HCT116 (cell line): ENCODE measurements at regions not wholly inside any gene's neighbourhood (a gene's known extent, or its start where the extent isn't known, plus 50 kb on each side); places are given as distances from the start of the nearest gene placed in this dataset.

Source experiments
- ATAC-seq: fragments of 200-7000 bp; cut with Tn5 transposase; 2 replicates; pipeline ENCODE4 v1.9.1; 2020; ENCODE audit warnings: mild to moderate bottlenecking, moderate library complexity
- BruUV-seq: library from RNA; stranded (reverse); fragments of 400-500 nt; replicated peaks from 2 replicates; lab custom pipeline; 2021; lab: Mats Ljungman, UMichigan
- CTCF ChIA-PET: fragments of 300-600 bp; sonication (Branson Sonifier 250); formaldehyde crosslinking; loops from one replicate; lab custom pipeline; 2021; ENCODE audit warnings: antibody characterized with exemption; lab: Charles Lee
- POLR2A ChIA-PET: fragments of 300-600, 350-600 bp; sonication (Branson Sonifier 250); formaldehyde crosslinking; loops from one replicate; lab custom pipeline; 2021; ENCODE audit warnings: antibody characterized with exemption; lab: Charles Lee
- RAD21 ChIA-PET, 2 experiments: fragments of 300-600 bp; sonication (Branson Sonifier 250); formaldehyde crosslinking; loops; one replicate each; lab custom pipeline; 2023; ENCODE audit warnings: low total read pairs in 2 of 2; ENCODE audit not compliant: uncharacterized antibody in 2 of 2, unreplicated experiment in 2 of 2, low non-redundant PET in 1 of 2; lab: Charles Lee
- DNase-seq: peaks from one replicate; pipeline ENCODE4 v3.0.0-alpha.2; 2010; ENCODE audit warnings: low read depth, low spot score
- H2AFZ ChIP-seq: fragments of 200-600 bp; shearing (Covaris generic), sonication (generic); 2 replicates; pipeline ENCODE4 v1.6.1; 2017; ENCODE audit warnings: low read depth, mixed run types, mixed read lengths, antibody characterized with exemption, low read length; ENCODE audit not compliant: poor library complexity, severe bottlenecking
- H3K27ac ChIP-seq: 2 replicates; pipeline ENCODE4 v1.5.1; 2012; ENCODE audit warnings: low read depth, low read length
- H3K27me3 ChIP-seq: fragments of 200-600 bp; sonication (generic); 2 replicates; pipeline ENCODE4 v1.6.1; 2016; ENCODE audit warnings: mixed run types, low read length, mixed read lengths; ENCODE audit not compliant: insufficient read depth
- H3K36me3 ChIP-seq, 2 experiments: fragments of 200-500 bp in 1 of 2; fragments of 200-600 bp in 1 of 2; sonication (Bioruptor generic) in 1 of 2; sonication (generic) in 1 of 2; 2 replicates each; pipeline versions ENCODE4 v1.5.1 to v1.6.1; 2014 to 2016; ENCODE audit warnings: low read length in 2 of 2, inconsistent platforms in 1 of 2, mixed read lengths in 1 of 2, mixed run types in 1 of 2; ENCODE audit not compliant: insufficient read depth in 2 of 2, control insufficient read depth in 1 of 2
- H3K4me1 ChIP-seq, 2 experiments: fragments of 200-600 bp in 1 of 2; sonication (generic) in 1 of 2; 2 replicates each; pipeline versions ENCODE4 v1.5.1 to v1.6.1; 2012 to 2017; ENCODE audit warnings: low read length in 2 of 2, inconsistent platforms in 1 of 2, mild to moderate bottlenecking in 1 of 2, mixed read lengths in 1 of 2, mixed run types in 1 of 2, moderate library complexity in 1 of 2; ENCODE audit not compliant: insufficient read depth in 2 of 2, control insufficient read depth in 1 of 2
- H3K4me2 ChIP-seq: fragments of 200-600 bp; sonication (generic); 2 replicates; pipeline ENCODE4 v1.6.1; 2017; ENCODE audit warnings: mixed run types, low read length, mixed read lengths
- H3K4me3 ChIP-seq, 2 experiments: fragments of 200-600 bp in 1 of 2; sonication (generic) in 1 of 2; replicated peaks in 1 of 2; 2 replicates each; pipeline ENCODE4 v1.5.1; 2011 to 2016; ENCODE audit warnings: low read length in 2 of 2, control low read depth in 1 of 2, low read depth in 1 of 2, mild to moderate bottlenecking in 1 of 2, mixed read lengths in 1 of 2, mixed run types in 1 of 2
- H3K79me2 ChIP-seq: fragments of 200-600 bp; sonication (generic); 2 replicates; pipeline ENCODE4 v1.6.1; 2017; ENCODE audit warnings: mild to moderate bottlenecking, mixed run types, low read length, moderate library complexity, mixed read lengths; ENCODE audit not compliant: insufficient read depth
- H3K9ac ChIP-seq: fragments of 200-600 bp; sonication (generic); 2 replicates; pipeline ENCODE4 v1.6.1; 2016; ENCODE audit warnings: low read length, mixed read lengths
- H3K9me2 ChIP-seq: fragments of 200-600 bp; sonication (generic), shearing (Covaris generic); 2 replicates; pipeline ENCODE4 v1.6.1; 2017; ENCODE audit warnings: mixed run types, mild to moderate bottlenecking, moderate library complexity; ENCODE audit not compliant: insufficient read depth
- H3K9me3 ChIP-seq, 2 experiments: fragments of 200-500 bp in 1 of 2; fragments of 200-600 bp in 1 of 2; sonication (Bioruptor generic) in 1 of 2; sonication (generic) in 1 of 2; 2 replicates each; pipeline ENCODE4 v1.6.1; 2014 to 2017; ENCODE audit warnings: low read length in 2 of 2, mixed read lengths in 2 of 2, inconsistent platforms in 1 of 2, low read depth in 1 of 2, mild to moderate bottlenecking in 1 of 2, mixed run types in 1 of 2, moderate library complexity in 1 of 2; ENCODE audit not compliant: control insufficient read depth in 1 of 2, insufficient read depth in 1 of 2
- H4K20me1 ChIP-seq: fragments of 200-600 bp; sonication (generic), shearing (Covaris generic); 2 replicates; pipeline ENCODE4 v1.6.1; 2017; ENCODE audit warnings: mixed run types, mild to moderate bottlenecking, moderate library complexity; ENCODE audit not compliant: insufficient read depth
- CBX3 ChIP-seq: IDR thresholded peaks from 2 replicates; pipeline ENCODE4 v1.6.1; 2012; ENCODE audit warnings: low read depth
- CEBPB ChIP-seq: IDR thresholded peaks from 2 replicates; pipeline ENCODE4 v1.6.1; 2012; ENCODE audit warnings: low read depth
- CTCF ChIP-seq, 3 experiments: fragments of 200-600 bp in 1 of 3; sonication (generic) in 1 of 3; IDR thresholded peaks in 2 of 3; conservative IDR thresholded peaks in 1 of 3; 2 replicates each; pipeline ENCODE4 v1.5.1; 2012 to 2017; ENCODE audit warnings: low read depth in 2 of 3, low read length in 2 of 3, antibody characterized with exemption in 1 of 3, borderline replicate concordance in 1 of 3, control low read depth in 1 of 3, mild to moderate bottlenecking in 1 of 3, mixed read lengths in 1 of 3, mixed run types in 1 of 3, moderate library complexity in 1 of 3; ENCODE audit not compliant: insufficient read depth in 1 of 3
- EZH2 ChIP-seq: fragments of 200-600 bp; sonication (generic); IDR thresholded peaks from 2 replicates; pipeline ENCODE4 v1.6.1; 2017; ENCODE audit warnings: antibody characterized with exemption, mixed run types
- EZH2phosphoT487 ChIP-seq: fragments of 200-600 bp; IDR thresholded peaks from 2 replicates; pipeline ENCODE4 v1.6.1; 2018; ENCODE audit warnings: antibody characterized with exemption, borderline replicate concordance
- FOSL1 ChIP-seq: IDR thresholded peaks from 2 replicates; pipeline ENCODE4 v1.6.1; 2012; ENCODE audit warnings: low read depth
- POLR2A ChIP-seq: IDR thresholded peaks from 2 replicates; pipeline ENCODE4 v1.7.0; 2011; ENCODE audit warnings: borderline replicate concordance; ENCODE audit not compliant: insufficient read depth, insufficient read length; ENCODE audit errors: extremely low read depth
- RAD21 ChIP-seq: IDR thresholded peaks from 2 replicates; pipeline ENCODE4 v1.6.1; 2012; ENCODE audit warnings: low read depth, mild to moderate bottlenecking
- REST ChIP-seq: IDR thresholded peaks from 2 replicates; pipeline ENCODE4 v1.6.1; 2012; ENCODE audit warnings: low read depth
- SP1 ChIP-seq: IDR thresholded peaks from 2 replicates; pipeline ENCODE4 v1.6.1; 2012; ENCODE audit warnings: low read depth
- SRF ChIP-seq: IDR thresholded peaks from 2 replicates; pipeline ENCODE4 v1.6.1; 2012; ENCODE audit warnings: low read depth
- TCF7L2 ChIP-seq: IDR thresholded peaks from 2 replicates; pipeline ENCODE4 v1.7.0; 2011; ENCODE audit warnings: borderline replicate concordance, inconsistent platforms; ENCODE audit not compliant: insufficient read depth, insufficient read length; ENCODE audit errors: extremely low read depth
- YY1 ChIP-seq: IDR thresholded peaks from 2 replicates; pipeline ENCODE4 v1.6.1; 2011; ENCODE audit warnings: low read length, low read depth, moderate library complexity, mild to moderate bottlenecking; ENCODE audit not compliant: insufficient replicate concordance; ENCODE audit errors: extremely low read depth
- ZBTB33 ChIP-seq: IDR thresholded peaks from 2 replicates; pipeline ENCODE4 v1.6.1; 2011; ENCODE audit warnings: mild to moderate bottlenecking, low read length, moderate library complexity; ENCODE audit not compliant: insufficient replicate concordance; ENCODE audit errors: extremely low read depth
- intact Hi-C: fragments of 100-400 bp; cut with micrococcal nuclease; formaldehyde crosslinking; loops from 2 replicates; pipeline ENCODE4 v1.10.0; 2022

- Histone ChIP-seq H2AFZ (no peak overlapping the region), H3K9ac (no peak overlapping the region), H3K36me3 (no peaks in the 10 kb centered on the region), H3K4me3 (no peak overlapping the region), H3K4me2 (no peak overlapping the region), H3K79me2 (no peaks in the 10 kb centered on the region), H4K20me1 (no peaks in the 10 kb centered on the region), H3K27me3 (peaks cover 43% of the 10 kb centered on the region), H3K27ac (no peak overlapping the region), H3K9me2 (no peaks in the 10 kb centered on the region), H3K9me3 (no peaks in the 10 kb centered on the region), H3K4me1 (no peaks in the 10 kb centered on the region)
- DNase-seq (no peak), ATAC-seq (no peak)
- TF ChIP-seq POLR2A: no peak
- no peak for TF ChIP-seq EZH2
- TF ChIP-seq SRF: no peak
- TF ChIP-seq SP1: no peak
- no peak for TF ChIP-seq CBX3
- TF ChIP-seq RAD21: no peak
- TF ChIP-seq FOSL1: no peak
- no peak for TF ChIP-seq EZH2phosphoT487
- TF ChIP-seq CEBPB: no peak
- TF ChIP-seq YY1: no peak
- TF ChIP-seq TCF7L2: no peak
- no peak for TF ChIP-seq REST
- no peak for TF ChIP-seq ZBTB33
- no peak for TF ChIP-seq CTCF (IDR thresholded peaks at IDR 0.05 in 2 of 3, conservative IDR thresholded peaks at IDR 0.05 in 1 of 3; ENCODE audit: borderline replicate concordance in 1 of 3, insufficient read depth in 1 of 3, low read depth in 2 of 3, low read length in 2 of 3)
- no TSS peak for BruUV-seq
- intact Hi-C loops: no loop called here
- RAD21 ChIA-PET: no interaction called here
- CTCF ChIA-PET: no interaction called here
- POLR2A ChIA-PET: no interaction called here
Observed at GRCh38 chr13:47039106-47039505, 142.3 kb upstream of the HTR2A start.
